ENCODE measurements at regions not wholly inside any gene's neighbourhood (a gene's known extent, or its start where the extent isn't known, plus 50 kb on each side); places are given as distances from the start of the nearest gene placed in this dataset.

GRCh38 chr1:201689647-201690046, 139.3 kb upstream of the IPO9 start:
- Histone ChIP-seq H3K4me3 (ENCODE audit: low read depth in 1 of 2, low read length in 2 of 2) (no peak overlapping the region), H3K36me3 (ENCODE audit: control insufficient read depth in 1 of 2, insufficient read depth in 2 of 2, low read length in 2 of 2) (no peaks in the 10 kb centered on the region), H3K9me3 (ENCODE audit: control insufficient read depth in 1 of 2, low read length in 2 of 2) (no peaks in the 10 kb centered on the region), H3K27me3 (ENCODE audit: low read depth, low read length) (no peaks in the 10 kb centered on the region), H3K27ac (ENCODE audit: low read length) (no peak overlapping the region), H3K4me1 (ENCODE audit: control insufficient read depth in 1 of 2, insufficient read depth in 2 of 2, low read length in 2 of 2) (peaks cover 0 to 3% of the 10 kb centered on the region in 2 donors)

GRCh38 chr1:201690528-201690927, 138.4 kb upstream of the IPO9 start:
- Histone ChIP-seq H3K4me1 (ENCODE audit: control insufficient read depth in 1 of 2, insufficient read depth in 2 of 2, low read length in 2 of 2) (peaks cover 3 to 8% of the 10 kb centered on the region in 2 donors), H3K36me3 (ENCODE audit: control insufficient read depth in 1 of 2, insufficient read depth in 2 of 2, low read length in 2 of 2) (no peaks in the 10 kb centered on the region), H3K9me3 (ENCODE audit: control insufficient read depth in 1 of 2, low read length in 2 of 2) (no peaks in the 10 kb centered on the region)

GRCh38 chr1:201691716-201692554, 137.0 kb upstream of the IPO9 start:
- no peaks in the 10 kb centered on the region for H3K36me3 ChIP-seq (ENCODE audit: control insufficient read depth in 1 of 2, insufficient read depth in 2 of 2, low read length in 2 of 2)
- H3K27ac ChIP-seq (ENCODE audit: low read length), result no peak overlapping the region
- H3K27me3 ChIP-seq (ENCODE audit: low read depth, low read length), result no peaks in the 10 kb centered on the region
- H3K4me3 ChIP-seq (ENCODE audit: low read depth in 1 of 2, low read length in 2 of 2), result no peak overlapping the region
- no peaks in the 10 kb centered on the region for H3K9me3 ChIP-seq (ENCODE audit: control insufficient read depth in 1 of 2, low read length in 2 of 2)
- H3K4me1 ChIP-seq (ENCODE audit: control insufficient read depth in 1 of 2, insufficient read depth in 2 of 2, low read length in 2 of 2), result peaks cover 6 to 22% of the 10 kb centered on the region in 2 donors

More at GRCh38 chr1:201690528-201690927, 138.4 kb upstream of the IPO9 start:
- H3K27ac ChIP-seq (ENCODE audit: low read length), result no peak overlapping the region
- H3K4me3 ChIP-seq (ENCODE audit: low read depth in 1 of 2, low read length in 2 of 2), result no peak overlapping the region
- H3K27me3 ChIP-seq (ENCODE audit: low read depth, low read length), result no peaks in the 10 kb centered on the region

DNA sequence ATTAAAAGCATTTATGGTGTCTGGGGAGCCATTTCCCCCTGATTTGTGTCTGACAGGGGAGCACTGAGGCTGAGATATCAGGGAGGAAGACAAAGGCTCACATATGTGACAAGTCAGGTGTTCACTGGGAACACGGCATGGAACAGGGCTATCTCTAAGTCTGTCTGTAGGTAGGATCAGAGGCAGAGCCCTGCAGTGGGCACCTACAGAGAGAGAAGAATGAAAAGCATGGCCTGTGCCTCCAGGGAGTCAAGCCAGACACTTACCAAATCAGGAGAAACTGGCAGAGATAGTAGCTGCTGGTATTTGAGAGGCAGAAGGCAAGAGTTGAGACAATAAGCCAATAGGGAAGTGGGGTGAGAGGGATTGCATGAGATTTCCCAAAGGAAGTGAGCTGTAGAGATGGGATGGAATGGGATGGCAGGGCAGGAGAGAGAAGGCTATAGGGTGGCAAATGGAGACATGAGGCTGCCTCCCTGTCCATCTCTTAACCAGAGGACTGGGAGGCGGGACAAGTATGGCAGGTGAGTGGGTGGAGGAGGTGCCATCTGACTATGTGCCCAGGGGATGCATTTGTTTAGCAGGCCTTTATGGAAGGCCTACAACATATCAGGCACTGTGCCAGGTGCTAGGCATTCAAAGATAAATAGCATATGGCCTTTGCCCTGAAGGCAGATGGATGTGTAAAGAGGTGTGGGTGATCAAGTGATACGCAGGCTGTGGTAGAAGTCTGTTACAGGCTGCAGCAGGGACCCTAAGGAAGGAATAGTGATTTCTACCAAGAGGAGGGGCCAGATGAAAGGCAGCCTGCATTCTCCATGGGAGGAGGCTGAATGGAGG, 136.2 kb upstream of the IPO9 start:
- Histone ChIP-seq H3K4me3 (ENCODE audit: low read depth in 1 of 2, low read length in 2 of 2) (no peak overlapping the region), H3K27me3 (ENCODE audit: low read depth, low read length) (no peaks in the 10 kb centered on the region), H3K27ac (ENCODE audit: low read length) (no peak overlapping the region), H3K9me3 (ENCODE audit: control insufficient read depth in 1 of 2, low read length in 2 of 2) (no peaks in the 10 kb centered on the region), H3K4me1 (ENCODE audit: control insufficient read depth in 1 of 2, insufficient read depth in 2 of 2, low read length in 2 of 2) (peaks cover 6 to 30% of the 10 kb centered on the region in 2 donors), H3K36me3 (ENCODE audit: control insufficient read depth in 1 of 2, insufficient read depth in 2 of 2, low read length in 2 of 2) (no peaks in the 10 kb centered on the region)

GRCh38 chr1:201693890-201694607, 134.9 kb upstream of the IPO9 start:
- no peaks in the 10 kb centered on the region for H3K9me3 ChIP-seq (ENCODE audit: control insufficient read depth in 1 of 2, low read length in 2 of 2)
- no peaks in the 10 kb centered on the region for H3K27me3 ChIP-seq (ENCODE audit: low read depth, low read length)
- no peaks in the 10 kb centered on the region for H3K36me3 ChIP-seq (ENCODE audit: control insufficient read depth in 1 of 2, insufficient read depth in 2 of 2, low read length in 2 of 2)
- peaks cover 6 to 30% of the 10 kb centered on the region in 2 donors for H3K4me1 ChIP-seq (ENCODE audit: control insufficient read depth in 1 of 2, insufficient read depth in 2 of 2, low read length in 2 of 2)
- H3K4me3 ChIP-seq (ENCODE audit: low read depth in 1 of 2, low read length in 2 of 2), result no peak overlapping the region
- H3K27ac ChIP-seq (ENCODE audit: low read length), result no peak overlapping the region

GRCh38 chr1:201694608-201695335, 134.2 kb upstream of the IPO9 start:
- peaks cover 6 to 30% of the 10 kb centered on the region in 2 donors for H3K4me1 ChIP-seq (ENCODE audit: control insufficient read depth in 1 of 2, insufficient read depth in 2 of 2, low read length in 2 of 2)
- H3K27ac ChIP-seq (ENCODE audit: low read length), result no peak overlapping the region
- H3K9me3 ChIP-seq (ENCODE audit: control insufficient read depth in 1 of 2, low read length in 2 of 2), result no peaks in the 10 kb centered on the region

DNA sequence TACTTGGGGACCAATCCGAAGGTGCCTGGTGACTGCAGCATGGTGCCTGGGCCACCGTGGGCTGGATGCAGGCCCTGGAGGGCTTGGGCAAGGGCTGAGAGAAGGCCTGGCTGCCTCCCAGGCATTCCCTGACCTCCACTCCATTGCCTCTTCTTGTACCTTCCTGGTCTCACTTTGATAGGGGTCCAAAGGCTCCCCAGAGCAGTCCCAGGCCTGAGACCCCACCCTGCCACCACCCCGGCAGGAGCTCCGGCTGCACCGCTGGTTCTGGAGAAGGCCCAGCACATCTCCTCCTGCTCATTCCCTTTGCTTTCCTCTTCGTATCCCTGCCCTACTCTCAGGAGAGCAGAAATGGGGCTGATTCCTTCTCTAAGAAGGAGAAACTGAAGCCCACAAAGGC, 133.3 kb upstream of the IPO9 start:
- Histone ChIP-seq H3K27ac (ENCODE audit: low read length) (no peak overlapping the region), H3K4me1 (ENCODE audit: control insufficient read depth in 1 of 2, insufficient read depth in 2 of 2, low read length in 2 of 2) (peaks cover 6 to 30% of the 10 kb centered on the region in 2 donors)

More at GRCh38 chr1:201694608-201695335, 134.2 kb upstream of the IPO9 start:
- H3K27me3 ChIP-seq (ENCODE audit: low read depth, low read length), result no peaks in the 10 kb centered on the region
- no peaks in the 10 kb centered on the region for H3K36me3 ChIP-seq (ENCODE audit: control insufficient read depth in 1 of 2, insufficient read depth in 2 of 2, low read length in 2 of 2)
- no peak overlapping the region for H3K4me3 ChIP-seq (ENCODE audit: low read depth in 1 of 2, low read length in 2 of 2)

DNA sequence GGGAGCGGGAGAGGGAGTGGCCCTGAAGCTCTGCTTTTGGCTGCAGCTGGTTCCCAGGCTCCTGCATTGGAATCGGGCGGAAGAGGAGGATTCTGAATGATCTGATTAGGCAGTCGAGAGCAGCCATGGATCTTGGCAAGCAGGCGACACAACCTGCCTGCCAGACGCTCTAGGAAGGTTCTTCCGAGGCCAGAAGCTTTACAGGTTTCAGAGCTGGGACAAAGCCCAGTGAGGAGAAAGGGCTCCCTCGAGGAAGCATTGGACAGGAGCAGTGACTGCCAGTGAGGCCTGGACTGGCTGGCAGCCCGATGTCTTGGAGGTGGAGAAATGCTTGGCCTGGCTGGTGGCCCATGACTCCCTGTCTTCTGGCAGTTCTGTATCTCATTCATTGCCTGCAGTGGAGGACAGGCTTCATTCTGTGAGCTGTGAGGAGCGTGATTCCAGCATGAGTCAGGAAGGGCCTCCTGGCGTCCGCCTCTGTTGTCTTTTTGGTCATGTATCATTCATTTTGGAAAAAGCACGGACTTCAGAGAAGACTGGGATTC, 132.7 kb upstream of the IPO9 start:
- Histone ChIP-seq H3K27me3 (ENCODE audit: low read depth, low read length) (no peaks in the 10 kb centered on the region), H3K27ac (ENCODE audit: low read length) (no peak overlapping the region), H3K36me3 (ENCODE audit: control insufficient read depth in 1 of 2, insufficient read depth in 2 of 2, low read length in 2 of 2) (no peaks in the 10 kb centered on the region), H3K4me1 (ENCODE audit: control insufficient read depth in 1 of 2, insufficient read depth in 2 of 2, low read length in 2 of 2) (peaks cover 6 to 30% of the 10 kb centered on the region in 2 donors), H3K9me3 (ENCODE audit: control insufficient read depth in 1 of 2, low read length in 2 of 2) (no peaks in the 10 kb centered on the region), H3K4me3 (ENCODE audit: low read depth in 1 of 2, low read length in 2 of 2) (no peak overlapping the region)

More for the DNA sequence above, 133.3 kb upstream of the IPO9 start:
- Histone ChIP-seq H3K27me3 (ENCODE audit: low read depth, low read length) (no peaks in the 10 kb centered on the region), H3K4me3 (ENCODE audit: low read depth in 1 of 2, low read length in 2 of 2) (no peak overlapping the region), H3K36me3 (ENCODE audit: control insufficient read depth in 1 of 2, insufficient read depth in 2 of 2, low read length in 2 of 2) (no peaks in the 10 kb centered on the region), H3K9me3 (ENCODE audit: control insufficient read depth in 1 of 2, low read length in 2 of 2) (no peaks in the 10 kb centered on the region)

GRCh38 chr1:201697174-201697573, 131.8 kb upstream of the IPO9 start:
- Histone ChIP-seq H3K36me3 (ENCODE audit: control insufficient read depth in 1 of 2, insufficient read depth in 2 of 2, low read length in 2 of 2) (no peaks in the 10 kb centered on the region), H3K27ac (ENCODE audit: low read length) (no peak overlapping the region), H3K4me1 (ENCODE audit: control insufficient read depth in 1 of 2, insufficient read depth in 2 of 2, low read length in 2 of 2) (peaks cover 6 to 30% of the 10 kb centered on the region in 2 donors), H3K4me3 (ENCODE audit: low read depth in 1 of 2, low read length in 2 of 2) (no peak overlapping the region), H3K9me3 (ENCODE audit: control insufficient read depth in 1 of 2, low read length in 2 of 2) (no peaks in the 10 kb centered on the region), H3K27me3 (ENCODE audit: low read depth, low read length) (no peaks in the 10 kb centered on the region)

DNA sequence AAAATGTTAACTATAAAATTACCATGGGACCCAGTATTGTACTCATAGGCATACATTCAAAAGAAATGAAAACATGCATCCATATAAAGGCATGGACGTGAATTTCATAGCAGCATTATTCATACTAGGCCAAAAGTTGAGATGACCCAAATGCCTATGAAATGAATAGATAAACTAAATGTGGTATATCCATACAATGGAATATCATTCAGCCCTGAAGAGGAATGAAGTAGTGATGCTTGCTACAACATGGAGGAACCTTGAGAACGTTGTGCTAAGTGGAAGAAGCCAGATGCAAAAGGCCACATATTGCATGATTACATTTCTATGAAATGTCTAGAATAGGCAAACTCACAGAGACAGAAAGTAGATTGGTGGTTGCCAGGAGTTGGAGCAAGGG, 127.1 kb upstream of the IPO9 start:
- no peak overlapping the region for H3K27ac ChIP-seq (ENCODE audit: low read length)
- H3K36me3 ChIP-seq (ENCODE audit: control insufficient read depth in 1 of 2, insufficient read depth in 2 of 2, low read length in 2 of 2), result no peaks in the 10 kb centered on the region
- H3K27me3 ChIP-seq (ENCODE audit: low read depth, low read length), result no peaks in the 10 kb centered on the region
- peaks cover 9 to 24% of the 10 kb centered on the region in 2 donors for H3K4me1 ChIP-seq (ENCODE audit: control insufficient read depth in 1 of 2, insufficient read depth in 2 of 2, low read length in 2 of 2)
- H3K9me3 ChIP-seq (ENCODE audit: control insufficient read depth in 1 of 2, low read length in 2 of 2), result no peaks in the 10 kb centered on the region
- no peak overlapping the region for H3K4me3 ChIP-seq (ENCODE audit: low read depth in 1 of 2, low read length in 2 of 2)
